Parathyroid adenoma (tissue), 2 donors: ENCODE measurements at regions not wholly inside any gene's neighbourhood (a gene's known extent, or its start where the extent isn't known, plus 50 kb on each side); places are given as distances from the start of the nearest gene placed in this dataset.

ENCODE experiments used
- H2AFZ ChIP-seq: fragments of 300-600 bp; sonication (generic); one replicate; pipeline ENCODE4 v1.7.0; 2017; ENCODE audit warnings: antibody characterized with exemption, mild to moderate bottlenecking
- H3K27ac ChIP-seq: fragments of 300-600 bp; sonication (generic); one replicate; pipeline ENCODE4 v1.7.0; 2017
- H3K27me3 ChIP-seq: fragments of 300-600 bp; sonication (generic); one replicate; pipeline ENCODE4 v1.7.0; 2017; ENCODE audit warnings: low read length; ENCODE audit not compliant: control insufficient read depth, insufficient read depth
- H3K36me3 ChIP-seq: fragments of 300-600 bp; sonication (generic); one replicate; pipeline ENCODE4 v1.7.0; 2017; ENCODE audit warnings: low read length; ENCODE audit not compliant: control insufficient read depth, insufficient read depth
- H3K4me1 ChIP-seq: fragments of 300-600 bp; sonication (generic); one replicate; pipeline ENCODE4 v1.7.0; 2017; ENCODE audit warnings: control low read depth
- H3K4me2 ChIP-seq: fragments of 300-600 bp; sonication (generic); one replicate; pipeline ENCODE4 v1.7.0; 2017; ENCODE audit warnings: low read length
- H3K4me3 ChIP-seq: fragments of 300-600 bp; sonication (generic); one replicate; pipeline ENCODE4 v1.7.0; 2017; ENCODE audit warnings: low read depth, low read length
- H3K79me2 ChIP-seq: fragments of 300-600 bp; sonication (generic); one replicate; pipeline ENCODE4 v1.7.0; 2017; ENCODE audit warnings: control low read depth
- H3K9ac ChIP-seq: fragments of 300-600 bp; sonication (generic); one replicate; pipeline ENCODE4 v1.7.0; 2017; ENCODE audit warnings: mild to moderate bottlenecking
- H3K9me3 ChIP-seq: fragments of 300-600 bp; sonication (generic); one replicate; pipeline ENCODE4 v1.7.0; 2017; ENCODE audit warnings: low read length; ENCODE audit not compliant: control insufficient read depth
- TF ChIP-seq, protein P1 (sequence below): fragments of 300-600 bp; sonication (generic); IDR thresholded peaks from one replicate; pipeline ENCODE4 v1.7.0; 2017; ENCODE audit warnings: antibody characterized with exemption, mild to moderate bottlenecking
- donor health status: primary hyperparathyroidism.

DNA sequence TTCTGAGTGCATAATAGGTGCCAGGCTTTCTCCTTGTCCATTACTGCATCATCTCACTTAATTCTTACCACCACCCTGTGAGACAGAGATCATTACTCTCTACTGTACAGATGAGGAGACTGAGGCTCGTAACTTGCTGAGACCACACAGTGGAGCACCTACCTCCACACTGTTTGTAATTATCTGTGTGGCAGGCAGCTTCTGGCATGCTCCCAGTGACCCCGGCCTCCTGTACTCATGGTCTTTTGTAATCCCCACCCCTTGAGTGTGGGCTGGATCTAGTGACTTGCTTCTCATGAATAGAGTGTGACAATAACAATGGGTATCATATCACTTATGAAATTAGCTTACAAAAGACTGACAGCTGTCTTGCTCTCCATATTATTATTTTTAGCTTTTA, 407.3 kb downstream of the MATN1 start:
- TF ChIP-seq, protein P1, sequence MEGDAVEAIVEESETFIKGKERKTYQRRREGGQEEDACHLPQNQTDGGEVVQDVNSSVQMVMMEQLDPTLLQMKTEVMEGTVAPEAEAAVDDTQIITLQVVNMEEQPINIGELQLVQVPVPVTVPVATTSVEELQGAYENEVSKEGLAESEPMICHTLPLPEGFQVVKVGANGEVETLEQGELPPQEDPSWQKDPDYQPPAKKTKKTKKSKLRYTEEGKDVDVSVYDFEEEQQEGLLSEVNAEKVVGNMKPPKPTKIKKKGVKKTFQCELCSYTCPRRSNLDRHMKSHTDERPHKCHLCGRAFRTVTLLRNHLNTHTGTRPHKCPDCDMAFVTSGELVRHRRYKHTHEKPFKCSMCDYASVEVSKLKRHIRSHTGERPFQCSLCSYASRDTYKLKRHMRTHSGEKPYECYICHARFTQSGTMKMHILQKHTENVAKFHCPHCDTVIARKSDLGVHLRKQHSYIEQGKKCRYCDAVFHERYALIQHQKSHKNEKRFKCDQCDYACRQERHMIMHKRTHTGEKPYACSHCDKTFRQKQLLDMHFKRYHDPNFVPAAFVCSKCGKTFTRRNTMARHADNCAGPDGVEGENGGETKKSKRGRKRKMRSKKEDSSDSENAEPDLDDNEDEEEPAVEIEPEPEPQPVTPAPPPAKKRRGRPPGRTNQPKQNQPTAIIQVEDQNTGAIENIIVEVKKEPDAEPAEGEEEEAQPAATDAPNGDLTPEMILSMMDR, result no peak
- Histone ChIP-seq H3K9me3 (no peaks in the 10 kb centered on the region), H3K27ac (no peak overlapping the region), H3K27me3 (no peaks in the 10 kb centered on the region), H3K9ac (no peak overlapping the region), H3K4me2 (no peak overlapping the region), H3K36me3 (no peaks in the 10 kb centered on the region), H3K79me2 (no peaks in the 10 kb centered on the region), H2AFZ (no peak overlapping the region), H3K4me3 (no peak overlapping the region), H3K4me1 (no peaks in the 10 kb centered on the region)

DNA sequence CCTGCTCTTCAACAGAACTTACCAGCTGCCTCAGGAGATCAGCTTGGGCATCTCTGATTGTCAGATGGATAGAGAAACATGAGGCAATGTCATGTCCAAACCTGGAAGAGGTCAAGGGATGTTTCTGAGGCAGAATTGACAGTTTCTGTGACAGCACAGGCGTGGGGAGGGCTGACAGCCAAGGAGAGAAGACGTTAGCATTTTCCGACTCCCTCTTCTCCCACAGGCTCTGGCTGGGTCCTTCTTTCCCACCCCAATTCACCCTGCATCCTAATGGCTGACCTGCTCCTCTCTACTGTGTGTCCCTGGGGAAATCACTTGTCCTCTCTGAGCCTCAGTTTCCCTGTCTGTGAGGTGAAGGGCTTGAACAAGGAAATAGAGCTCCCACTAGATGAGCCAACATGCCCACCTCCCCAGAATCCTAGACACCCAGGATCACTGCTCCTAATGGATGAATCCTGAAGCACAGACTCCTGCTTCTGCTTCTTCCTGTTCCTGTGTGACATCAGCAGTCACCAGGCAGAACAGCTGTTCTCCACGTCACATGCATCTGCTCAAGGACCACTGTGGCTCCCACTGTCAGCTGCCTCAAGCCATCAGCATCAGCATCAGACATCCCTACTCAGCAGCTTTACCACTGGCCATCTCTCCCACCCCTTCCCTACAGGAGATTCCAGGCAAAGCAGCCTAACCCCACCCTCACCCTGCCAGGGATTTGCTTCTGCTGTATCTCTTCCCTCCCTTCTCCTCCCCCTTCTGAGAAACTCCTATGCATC, 408.0 kb downstream of the MATN1 start:
- Histone ChIP-seq H3K27me3 (no peaks in the 10 kb centered on the region), H3K27ac (no peak overlapping the region), H3K4me3 (no peak overlapping the region), H3K4me1 (no peaks in the 10 kb centered on the region), H3K36me3 (no peaks in the 10 kb centered on the region), H3K9me3 (no peaks in the 10 kb centered on the region), H2AFZ (no peak overlapping the region), H3K79me2 (no peaks in the 10 kb centered on the region), H3K9ac (no peak overlapping the region), H3K4me2 (no peak overlapping the region)
- TF ChIP-seq, protein P1, result no peak

DNA sequence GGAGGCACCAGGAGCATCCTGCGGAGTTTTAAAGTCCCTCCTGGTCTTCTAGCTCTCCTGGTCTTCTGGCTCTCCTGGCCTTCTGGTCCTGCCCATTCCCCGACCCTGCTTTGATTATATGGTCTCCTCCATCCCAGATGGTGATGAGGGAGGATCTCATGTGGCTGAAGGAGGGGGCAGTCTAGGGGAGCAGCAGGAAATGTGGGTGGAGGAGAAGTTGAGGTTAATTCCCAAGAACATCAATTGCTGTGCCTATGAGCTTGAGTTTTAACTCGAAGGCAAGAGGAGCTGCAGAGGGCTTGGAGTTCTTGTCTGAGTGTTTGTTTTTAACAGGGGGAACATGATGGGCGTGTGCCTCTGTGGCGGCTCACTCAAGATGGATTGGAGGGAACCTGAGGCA, 408.8 kb downstream of the MATN1 start:
- no peaks in the 10 kb centered on the region for H3K4me1 ChIP-seq
- no peaks in the 10 kb centered on the region for H3K79me2 ChIP-seq
- no peak overlapping the region for H3K27ac ChIP-seq
- no peak overlapping the region for H3K4me2 ChIP-seq
- H3K36me3 ChIP-seq, result no peaks in the 10 kb centered on the region
- TF ChIP-seq, protein P1, result no peak
- H3K9ac ChIP-seq, result no peak overlapping the region
- no peak overlapping the region for H3K4me3 ChIP-seq
- no peaks in the 10 kb centered on the region for H3K9me3 ChIP-seq
- H2AFZ ChIP-seq, result no peak overlapping the region
- H3K27me3 ChIP-seq, result no peaks in the 10 kb centered on the region

DNA sequence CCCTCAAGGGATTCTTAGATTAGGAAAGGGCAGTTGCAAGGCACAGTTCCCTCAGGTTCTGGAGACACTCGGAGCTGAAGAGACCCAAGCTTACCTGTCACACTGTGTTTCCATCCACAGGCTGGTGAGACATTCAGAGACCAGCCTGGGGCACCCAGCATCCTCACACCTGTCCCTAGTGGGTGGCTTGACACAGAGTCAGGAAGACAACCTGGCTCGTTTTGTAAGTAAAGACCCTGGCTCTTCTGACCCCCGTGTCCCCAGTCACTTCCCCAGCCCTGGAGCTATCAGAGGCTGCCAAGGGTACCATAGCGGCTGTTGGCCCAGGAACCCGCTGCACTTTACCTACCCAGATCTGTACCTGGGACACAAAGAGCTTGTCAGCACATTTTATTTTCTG, 409.8 kb downstream of the MATN1 start:
- H3K36me3 ChIP-seq, result no peaks in the 10 kb centered on the region
- H3K9ac ChIP-seq, result no peak overlapping the region
- H3K27me3 ChIP-seq, result no peaks in the 10 kb centered on the region
- H3K4me3 ChIP-seq, result no peak overlapping the region
- H2AFZ ChIP-seq, result no peak overlapping the region
- no peaks in the 10 kb centered on the region for H3K79me2 ChIP-seq
- no peaks in the 10 kb centered on the region for H3K4me1 ChIP-seq
- no peak overlapping the region for H3K27ac ChIP-seq
- H3K9me3 ChIP-seq, result no peaks in the 10 kb centered on the region
- TF ChIP-seq, protein P1, result no peak
- no peak overlapping the region for H3K4me2 ChIP-seq

DNA sequence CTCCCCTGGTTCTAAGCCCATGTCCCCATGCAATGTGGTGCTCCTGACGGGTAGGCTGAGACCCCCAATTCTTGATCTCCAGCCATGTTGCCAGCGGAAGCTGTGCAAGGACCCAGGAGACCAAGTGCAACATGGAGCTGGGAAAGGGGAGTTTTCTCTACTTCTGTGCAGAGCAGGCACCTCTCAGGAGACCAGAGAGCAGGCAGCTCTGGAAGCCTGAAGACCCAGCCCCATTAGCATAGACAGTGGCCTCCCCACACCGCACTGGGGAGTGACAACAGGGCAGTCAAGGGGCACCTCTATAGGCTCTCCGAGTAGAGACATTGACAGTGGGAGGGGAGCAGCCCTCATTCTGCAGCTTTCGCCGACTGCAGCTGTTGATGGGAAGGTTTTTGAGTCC, 410.2 kb downstream of the MATN1 start:
- Histone ChIP-seq H3K9me3 (no peaks in the 10 kb centered on the region), H3K27me3 (no peaks in the 10 kb centered on the region), H3K36me3 (no peaks in the 10 kb centered on the region), H3K4me3 (no peak overlapping the region), H3K27ac (no peak overlapping the region), H3K4me2 (no peak overlapping the region), H3K9ac (no peak overlapping the region), H2AFZ (no peak overlapping the region), H3K4me1 (no peaks in the 10 kb centered on the region), H3K79me2 (no peaks in the 10 kb centered on the region)
- TF ChIP-seq, protein P1, result no peak
